ENCODE measurements at regions not wholly inside any gene's neighbourhood (a gene's known extent, or its start where the extent isn't known, plus 50 kb on each side); places are given as distances from the start of the nearest gene placed in this dataset.

DNA sequence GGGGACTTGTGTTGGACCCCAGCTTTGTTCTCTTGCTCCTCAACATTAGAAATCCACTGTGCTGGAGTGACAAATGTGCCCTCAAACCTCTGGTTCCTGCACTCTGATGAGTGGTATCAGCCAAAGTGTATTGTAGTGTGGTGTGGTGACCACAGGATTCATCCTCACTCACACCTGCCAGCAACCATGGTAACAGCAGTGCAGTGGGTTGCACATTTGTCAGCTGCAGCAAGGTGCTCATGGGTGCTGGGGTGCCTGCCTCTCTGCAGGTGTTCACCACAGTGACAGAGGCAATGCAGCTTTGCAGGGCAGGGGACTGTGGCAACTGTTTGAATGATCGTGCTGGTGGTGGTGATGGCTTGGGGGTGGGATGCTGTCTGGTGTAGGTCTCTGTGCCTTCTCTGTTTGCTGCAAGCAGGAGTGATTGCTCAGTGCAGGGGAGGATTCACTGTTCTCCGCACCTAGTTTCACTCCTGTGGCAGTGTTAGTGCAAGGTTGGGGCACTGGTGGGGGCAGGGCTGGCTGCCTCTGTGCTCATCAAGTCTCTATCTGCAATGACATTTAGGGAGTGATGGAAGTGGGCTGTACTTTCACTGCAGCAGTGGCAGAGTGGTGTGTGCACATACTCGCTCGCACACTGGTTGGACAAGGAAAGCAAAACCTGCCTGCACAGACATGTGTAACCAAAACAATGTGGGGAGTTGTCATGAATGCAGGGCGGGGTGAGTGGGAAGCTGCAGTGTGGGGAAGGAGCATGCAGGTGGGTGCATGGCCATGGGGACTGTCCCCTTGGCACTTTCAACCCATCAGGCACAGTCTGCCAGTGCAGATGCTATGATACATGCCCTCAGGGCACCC, 301.1 kb downstream of the PIK3C3 start:
- TF ChIP-seq JUND (IDR thresholded peaks at IDR 0.05; ENCODE audit: low read depth) = no peak
- no peak for DNase-seq (ENCODE audit: low read depth in 1 of 2, low spot score in 1 of 2)
- in situ Hi-C loops (cut with HindIII; ENCODE audit: low pct_unique_long_range_greater_than_20kb, low sequenced_read_pairs) = no loop called here

DNA sequence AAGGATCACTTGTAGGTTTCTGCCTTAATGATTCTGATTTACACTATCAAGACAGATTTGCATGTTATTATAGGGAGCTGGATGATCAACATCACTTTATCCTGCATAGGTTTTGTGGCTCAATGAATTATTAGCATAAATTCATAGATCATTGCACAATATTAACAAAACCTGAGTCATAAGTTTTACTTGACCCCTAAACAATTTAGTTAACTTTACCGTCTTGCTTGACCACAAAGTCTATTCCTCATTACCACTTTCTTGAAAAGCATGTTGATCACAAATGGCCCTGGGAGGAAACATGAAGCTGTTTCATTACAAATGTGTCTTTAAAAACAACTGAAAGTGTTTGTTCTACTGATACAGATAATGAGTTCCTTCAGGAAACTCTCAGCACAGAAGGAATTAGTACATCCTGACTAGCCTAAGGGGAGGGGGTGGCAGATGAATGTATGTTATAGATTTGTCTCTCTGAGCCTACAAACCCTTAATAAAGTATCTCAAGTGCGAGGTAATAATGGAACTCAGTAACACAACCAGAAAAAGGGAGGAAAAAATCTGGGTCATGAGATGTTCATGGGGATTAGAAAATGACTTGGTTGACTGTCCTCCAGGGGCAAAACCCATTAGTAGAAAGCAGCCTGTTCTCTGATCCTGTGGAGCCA, 303.4 kb downstream of the PIK3C3 start:
- in situ Hi-C loops (cut with HindIII; ENCODE audit: low pct_unique_long_range_greater_than_20kb, low sequenced_read_pairs) = no loop called here
- TF ChIP-seq JUND (IDR thresholded peaks at IDR 0.05; ENCODE audit: low read depth) = no peak
- no peak for DNase-seq (ENCODE audit: low read depth in 1 of 2, low spot score in 1 of 2)

DNA sequence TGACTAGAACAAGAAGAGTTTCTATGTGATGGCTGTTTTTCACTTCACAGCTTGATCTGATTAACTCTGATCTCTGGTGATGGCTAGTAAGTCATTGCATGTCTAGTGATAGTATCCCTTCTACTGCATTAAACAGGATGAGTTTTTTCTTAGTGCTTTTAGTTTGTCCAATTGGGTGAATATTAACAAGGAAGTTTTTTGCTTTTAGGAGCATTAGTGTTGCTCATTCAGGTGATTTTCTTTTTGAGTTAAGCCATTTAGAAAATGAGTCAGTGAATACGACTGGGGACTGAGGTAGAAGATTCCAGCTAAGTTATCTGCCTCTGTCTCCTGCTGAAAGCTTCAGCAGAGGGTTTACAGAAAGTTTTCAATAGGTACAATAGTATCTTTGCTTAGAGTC, 306.7 kb downstream of the PIK3C3 start:
- in situ Hi-C loops (cut with HindIII; ENCODE audit: low pct_unique_long_range_greater_than_20kb, low sequenced_read_pairs) = no loop called here
- TF ChIP-seq JUND (IDR thresholded peaks at IDR 0.05; ENCODE audit: low read depth) = no peak
- no peak for DNase-seq (ENCODE audit: low read depth in 1 of 2, low spot score in 1 of 2)

DNA sequence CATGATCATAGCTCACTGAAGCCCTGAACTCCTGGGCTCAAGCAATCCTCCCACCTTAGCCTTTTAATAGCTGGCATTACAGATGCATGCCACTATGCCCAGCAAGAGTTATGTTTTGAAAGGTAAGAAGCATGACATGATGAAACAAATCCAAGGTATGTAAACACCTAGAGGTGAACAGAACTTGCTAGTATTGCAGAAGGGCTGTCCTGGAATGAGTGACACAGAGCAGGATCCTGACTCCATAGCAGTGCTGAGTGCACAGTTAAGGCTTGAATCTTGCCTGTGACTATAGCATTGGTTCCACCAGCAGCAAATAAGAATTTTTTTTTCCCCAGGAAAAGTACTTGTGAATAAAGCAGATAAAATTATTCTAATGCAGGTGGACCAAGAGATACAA, 309.5 kb downstream of the PIK3C3 start:
- in situ Hi-C loops (cut with HindIII; ENCODE audit: low pct_unique_long_range_greater_than_20kb, low sequenced_read_pairs) = no loop called here
- no peak for DNase-seq (ENCODE audit: low read depth in 1 of 2, low spot score in 1 of 2)
- no peak for TF ChIP-seq JUND (IDR thresholded peaks at IDR 0.05; ENCODE audit: low read depth)

DNA sequence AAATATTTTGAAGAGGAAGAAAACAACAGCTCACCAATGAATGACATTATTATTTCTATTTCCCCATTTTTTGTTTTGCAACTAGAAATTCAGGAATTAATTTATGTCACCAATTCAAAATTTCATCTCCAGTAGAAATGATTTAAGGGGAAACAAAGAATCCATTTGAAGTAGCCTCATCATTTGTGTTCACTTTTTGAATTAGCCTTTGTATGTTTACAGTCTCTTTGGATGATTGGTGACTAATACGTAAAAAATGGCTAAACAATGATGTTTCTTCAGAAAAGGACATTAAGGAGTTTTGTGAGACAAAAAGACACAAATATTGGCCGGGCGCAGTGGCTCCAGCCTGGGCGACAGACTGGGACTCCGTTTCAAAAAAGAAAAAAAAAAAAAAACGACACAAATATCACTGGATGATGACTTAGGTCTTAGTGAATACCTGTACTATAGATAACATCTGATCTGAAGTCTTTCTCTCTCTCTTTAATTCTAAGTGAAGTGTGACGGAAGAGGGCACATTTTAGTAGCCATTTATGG, 313.2 kb downstream of the PIK3C3 start:
- TF ChIP-seq JUND (IDR thresholded peaks at IDR 0.05; ENCODE audit: low read depth) = no peak
- in situ Hi-C loops (cut with HindIII; ENCODE audit: low pct_unique_long_range_greater_than_20kb, low sequenced_read_pairs) = no loop called here
- no peak for DNase-seq (ENCODE audit: low read depth in 1 of 2, low spot score in 1 of 2)

DNA sequence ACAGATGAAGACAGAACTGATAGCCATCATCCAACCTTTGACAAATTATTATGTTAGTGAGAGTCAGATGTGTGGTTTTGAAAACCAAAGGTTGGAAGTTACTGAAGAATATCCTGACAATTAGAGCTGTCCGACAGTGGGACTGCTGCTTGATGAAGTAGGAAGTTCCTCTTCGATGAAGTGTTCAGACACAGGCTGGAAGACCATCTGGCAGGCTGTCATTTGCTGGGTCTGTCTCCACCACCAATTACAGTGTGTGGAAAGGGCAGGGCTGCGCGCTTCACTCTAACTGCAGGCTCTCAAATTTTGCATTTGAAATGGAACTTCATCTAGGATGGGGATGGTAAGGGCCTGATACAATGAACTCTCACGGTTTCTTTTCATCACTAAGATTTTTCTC, 313.8 kb downstream of the PIK3C3 start:
- in situ Hi-C loops (cut with HindIII; ENCODE audit: low pct_unique_long_range_greater_than_20kb, low sequenced_read_pairs) = no loop called here
- no peak for TF ChIP-seq JUND (IDR thresholded peaks at IDR 0.05; ENCODE audit: low read depth)
- DNase-seq (ENCODE audit: low read depth in 1 of 2, low spot score in 1 of 2) = no peak

DNA sequence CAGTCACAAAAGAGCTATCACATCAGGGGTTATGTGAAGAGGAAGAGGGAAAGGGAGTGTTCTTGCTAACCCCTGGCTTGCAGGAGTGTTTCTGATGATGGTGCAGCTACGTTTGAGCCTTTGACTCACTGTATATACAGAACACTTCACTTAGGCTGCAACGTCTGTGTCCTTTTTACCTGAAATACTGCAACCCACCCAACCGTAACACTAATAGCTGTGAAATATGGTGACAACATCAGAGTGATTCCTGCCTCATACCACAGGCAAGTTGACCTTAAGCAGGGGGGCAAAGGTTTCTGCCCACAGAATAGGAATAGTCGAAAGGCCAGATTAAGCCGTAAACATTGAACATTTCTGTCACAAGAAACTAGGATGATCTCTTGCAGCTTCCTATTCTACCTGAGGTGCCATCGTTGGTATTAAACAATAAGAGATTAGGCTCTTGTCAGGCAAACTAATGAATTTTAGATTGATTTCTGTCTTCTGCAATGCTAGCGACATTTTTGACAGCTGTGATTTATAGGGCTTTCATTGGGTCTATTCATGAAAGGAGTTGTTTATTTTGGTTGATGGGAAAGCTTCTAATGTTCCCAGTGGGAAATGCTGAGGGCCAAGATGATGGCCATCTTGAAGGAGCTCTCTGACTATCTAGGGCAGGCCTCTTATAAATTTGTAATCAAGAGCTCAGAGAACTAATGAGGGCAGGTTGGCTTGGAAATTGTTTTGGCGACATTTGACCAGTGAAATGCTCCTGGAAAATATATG, 316.8 kb downstream of the PIK3C3 start:
- in situ Hi-C loops (cut with HindIII; ENCODE audit: low pct_unique_long_range_greater_than_20kb, low sequenced_read_pairs) = no loop called here
- no peak for DNase-seq (ENCODE audit: low read depth in 1 of 2, low spot score in 1 of 2)
- no peak for TF ChIP-seq JUND (IDR thresholded peaks at IDR 0.05; ENCODE audit: low read depth)

DNA sequence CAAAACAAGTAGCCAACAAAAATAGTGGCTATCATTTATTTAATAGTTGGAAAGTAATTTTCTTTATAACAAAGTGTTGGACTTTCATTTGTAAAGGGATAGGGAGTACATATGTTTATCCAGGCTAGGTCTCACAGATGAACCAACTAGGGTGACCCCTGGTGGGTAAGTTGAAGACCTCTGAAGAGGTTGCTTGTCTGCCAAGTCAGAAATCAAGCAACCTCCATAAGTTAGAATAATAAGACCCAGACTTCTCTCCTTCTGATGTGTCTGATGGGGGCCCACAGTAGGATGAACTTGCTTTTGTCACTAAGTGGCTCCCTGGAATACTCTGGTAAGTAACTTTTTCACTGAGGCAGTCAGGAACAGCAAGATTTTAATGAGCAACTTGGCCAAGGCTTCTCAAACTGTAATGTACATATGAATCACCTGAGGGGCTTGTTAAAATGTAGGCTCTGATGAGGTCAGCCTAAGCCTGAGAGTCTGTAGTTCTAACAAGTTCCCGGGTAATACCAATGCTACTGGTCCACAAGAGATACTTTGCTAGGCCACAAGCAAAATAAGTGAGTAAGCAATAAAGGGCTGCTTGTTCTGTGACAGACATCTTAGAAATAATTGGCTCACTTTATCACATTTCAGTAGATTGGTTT, 319.6 kb downstream of the PIK3C3 start:
- in situ Hi-C loops (cut with HindIII; ENCODE audit: low pct_unique_long_range_greater_than_20kb, low sequenced_read_pairs) = no loop called here
- no peak for DNase-seq (ENCODE audit: low read depth in 1 of 2, low spot score in 1 of 2)
- TF ChIP-seq JUND (IDR thresholded peaks at IDR 0.05; ENCODE audit: low read depth) = no peak

DNA sequence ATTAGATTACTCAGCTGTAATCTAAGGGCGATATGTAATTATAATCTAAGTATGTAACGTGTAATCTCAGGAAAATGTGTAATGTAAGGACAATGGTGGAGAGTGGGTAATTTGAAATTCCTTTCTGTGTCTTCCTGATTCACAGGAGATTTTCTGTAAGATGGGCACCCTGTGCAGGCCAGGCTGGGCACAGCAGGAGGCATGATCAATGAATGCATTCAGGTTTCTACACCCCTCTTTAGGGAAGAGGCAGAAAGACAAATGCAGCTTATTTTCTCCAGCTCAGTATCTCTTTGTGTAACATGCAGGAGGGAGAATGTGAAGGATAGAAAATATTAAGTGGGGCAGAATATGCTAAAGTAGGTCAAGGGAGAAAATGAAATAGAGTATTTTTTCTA, 320.1 kb downstream of the PIK3C3 start:
- no peak for DNase-seq (ENCODE audit: low read depth in 1 of 2, low spot score in 1 of 2)
- no peak for TF ChIP-seq JUND (IDR thresholded peaks at IDR 0.05; ENCODE audit: low read depth)
- in situ Hi-C loops (cut with HindIII; ENCODE audit: low pct_unique_long_range_greater_than_20kb, low sequenced_read_pairs) = no loop called here

DNA sequence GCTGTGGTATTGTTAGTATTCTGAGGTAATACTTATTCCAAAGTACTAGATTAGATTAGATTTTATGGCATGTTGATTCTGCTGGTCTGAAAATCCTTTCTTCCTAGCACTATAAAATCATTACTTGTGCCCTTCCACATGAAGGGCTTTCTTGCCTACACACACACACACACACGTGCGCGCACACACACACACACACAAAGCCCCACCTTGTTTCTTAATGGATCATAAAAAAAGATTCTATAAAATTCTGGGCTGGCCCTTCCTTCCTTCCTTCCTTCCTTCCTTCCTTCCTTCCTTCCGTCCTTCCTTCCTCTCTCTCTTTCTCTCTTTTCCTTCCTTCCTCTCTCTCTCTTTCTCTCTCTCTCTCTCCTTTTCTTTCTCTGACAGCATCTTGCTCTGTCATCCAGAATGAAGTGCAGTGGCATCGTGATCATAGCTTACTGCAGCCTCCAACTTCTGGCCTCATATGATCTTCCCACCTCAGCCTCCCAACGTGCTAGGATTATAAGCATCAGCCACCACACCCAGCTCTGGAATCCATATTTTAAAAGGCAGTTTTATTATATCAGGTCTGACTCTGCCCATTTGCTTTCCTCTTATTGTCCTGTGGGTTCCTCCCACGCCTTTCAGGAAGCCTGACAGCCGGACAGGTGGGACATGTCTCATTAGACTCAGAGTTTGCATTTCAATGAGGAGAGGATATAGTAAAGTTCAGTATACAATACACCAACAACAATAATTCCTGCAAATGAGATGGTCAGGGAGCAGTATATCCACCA, 321.1 kb downstream of the PIK3C3 start:
- in situ Hi-C loops (cut with HindIII; ENCODE audit: low pct_unique_long_range_greater_than_20kb, low sequenced_read_pairs) = no loop called here
- DNase-seq (ENCODE audit: low read depth in 1 of 2, low spot score in 1 of 2) = no peak
- no peak for TF ChIP-seq JUND (IDR thresholded peaks at IDR 0.05; ENCODE audit: low read depth)

DNA sequence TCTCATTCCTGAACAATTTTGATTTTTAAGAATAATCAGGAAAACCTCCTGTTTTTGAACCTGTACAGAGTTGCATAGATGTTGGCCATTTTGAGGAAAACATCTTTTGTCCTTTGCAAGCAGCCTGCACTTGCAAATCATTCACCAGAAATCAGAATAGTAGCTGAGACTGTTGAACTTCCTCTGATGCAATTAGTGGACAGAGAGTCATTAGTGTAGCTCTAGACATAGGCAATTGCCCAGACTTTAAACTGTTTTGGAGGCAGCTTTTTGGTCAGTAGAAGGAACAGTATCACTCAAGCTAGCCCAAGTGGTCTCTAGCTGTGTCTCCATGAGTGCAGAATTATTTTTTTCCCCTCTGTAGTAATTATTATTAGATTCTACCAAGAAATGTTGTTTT, 326.1 kb downstream of the PIK3C3 start:
- in situ Hi-C loops (cut with HindIII; ENCODE audit: low pct_unique_long_range_greater_than_20kb, low sequenced_read_pairs) = no loop called here
- DNase-seq (ENCODE audit: low read depth in 1 of 2, low spot score in 1 of 2) = no peak
- TF ChIP-seq JUND (IDR thresholded peaks at IDR 0.05; ENCODE audit: low read depth) = no peak

DNA sequence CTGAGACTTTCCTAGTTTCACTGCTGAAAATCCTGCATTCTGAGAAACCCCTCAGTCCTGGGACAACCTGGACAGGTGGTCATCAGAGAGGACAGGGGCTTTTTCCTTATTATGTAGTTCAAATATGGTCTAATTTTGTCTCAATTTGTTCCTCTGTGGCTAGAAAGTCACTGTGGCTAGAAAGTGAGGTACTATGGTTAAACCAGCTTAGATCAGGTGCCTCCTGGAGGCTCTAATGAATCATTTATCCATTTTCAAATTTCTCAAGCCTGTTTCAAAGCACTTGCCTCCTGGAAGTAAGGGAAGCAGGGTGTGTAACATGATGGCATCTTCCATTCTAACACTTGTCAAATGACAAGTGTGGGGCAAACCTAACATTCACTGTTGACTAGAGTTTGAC, 326.8 kb downstream of the PIK3C3 start:
- no peak for DNase-seq (ENCODE audit: low read depth in 1 of 2, low spot score in 1 of 2)
- no peak for TF ChIP-seq JUND (IDR thresholded peaks at IDR 0.05; ENCODE audit: low read depth)
- in situ Hi-C loops (cut with HindIII; ENCODE audit: low pct_unique_long_range_greater_than_20kb, low sequenced_read_pairs) = no loop called here
